HepG2 (cell line): ENCODE measurements at regions not wholly inside any gene's neighbourhood (a gene's known extent, or its start where the extent isn't known, plus 50 kb on each side); places are given as distances from the start of the nearest gene placed in this dataset.

Source experiments
- ATAC-seq: fragments of 200-7000 bp; cut with Tn5 transposase; 3 replicates; pipeline ENCODE4 v1.9.1; 2020; ENCODE audit warnings: mild to moderate bottlenecking, moderate library complexity
- BruUV-seq: library from RNA; stranded (reverse); fragments of 400-500 nt; replicated peaks from 2 replicates; lab custom pipeline; 2021; lab: Mats Ljungman, UMichigan
- CTCF ChIA-PET: fragments of 300-600 bp; formaldehyde crosslinking; extraction: SDS; loops from one replicate; lab custom pipeline; 2021; ENCODE audit warnings: low total read pairs, inconsistent platforms, low intra/inter-chr PET ratio; lab: Yijun Ruan, JAX
- POLR2A ChIA-PET: fragments of 350-600 bp; sonication (Branson Sonifier 250); formaldehyde crosslinking; loops from one replicate; lab custom pipeline; 2020; ENCODE audit warnings: antibody characterized with exemption, inconsistent platforms; lab: Yijun Ruan, JAX
- DNase-seq: peaks from one replicate; pipeline ENCODE4 v3.0.0-alpha.2; 2015; ENCODE audit warnings: low spot score
- FAIRE-seq: peaks from 3 replicates; lab custom pipeline; 2011; peaks lifted over from hg19 to GRCh38; lab: Jason Lieb, UNC
- H2AFZ ChIP-seq: one replicate; pipeline ENCODE4 v1.6.1; 2011; ENCODE audit warnings: low read length, inconsistent platforms
- H3K27ac ChIP-seq: fragments of 300-600 bp; 3 replicates; pipeline ENCODE4 v1.8.0; 2011; ENCODE audit warnings: mixed run types, mild to moderate bottlenecking, mixed read lengths, low read length, inconsistent platforms; ENCODE audit not compliant: insufficient read depth; ENCODE audit errors: extremely low read length
- H3K27me3 ChIP-seq, 2 experiments: fragments of 200-600 bp in 1 of 2; 2 replicates in 1 of 2; 3 replicates in 1 of 2; pipeline versions ENCODE4 v1.6.0 to v1.8.0; 2011; ENCODE audit warnings: low read length in 2 of 2, mild to moderate bottlenecking in 2 of 2, moderate library complexity in 2 of 2, inconsistent platforms in 1 of 2; ENCODE audit not compliant: insufficient read depth in 2 of 2, control insufficient read depth in 1 of 2
- H3K36me3 ChIP-seq, 2 experiments: fragments of 200-600 bp in 1 of 2; replicated peaks in 1 of 2; 2 replicates in 1 of 2; 3 replicates in 1 of 2; pipeline versions ENCODE4 v1.5.1 to v1.8.0; 2011; ENCODE audit warnings: low read length in 2 of 2, inconsistent platforms in 1 of 2; ENCODE audit not compliant: insufficient read depth in 2 of 2, control insufficient read depth in 1 of 2
- H3K4me1 ChIP-seq: 2 replicates; pipeline ENCODE4 v1.5.1; 2012; ENCODE audit warnings: low read length, inconsistent platforms; ENCODE audit not compliant: insufficient read depth
- H3K4me2 ChIP-seq: 2 replicates; pipeline ENCODE4 v1.6.0; 2011; ENCODE audit warnings: low read depth, low read length, inconsistent platforms
- H3K4me3 ChIP-seq, 3 experiments: fragments of 200-600 bp in 1 of 3; sonication (generic), shearing (Covaris generic) in 1 of 3; replicated peaks in 1 of 3; 2 replicates each; pipeline ENCODE4 v1.5.1; 2011 to 2016; ENCODE audit warnings: low read length in 3 of 3, inconsistent platforms in 2 of 3, low read depth in 2 of 3, mild to moderate bottlenecking in 2 of 3, control low read depth in 1 of 3, mixed read lengths in 1 of 3; ENCODE audit not compliant: insufficient read depth in 1 of 3
- H3K79me2 ChIP-seq: one replicate; pipeline ENCODE4 v1.6.1; 2011; ENCODE audit warnings: low read length, inconsistent platforms; ENCODE audit not compliant: insufficient read depth
- H3K9ac ChIP-seq: 2 replicates; pipeline ENCODE4 v1.6.0; 2011; ENCODE audit warnings: mild to moderate bottlenecking, low read depth, low read length, inconsistent platforms; ENCODE audit not compliant: insufficient read depth
- H3K9me3 ChIP-seq: 2 replicates; pipeline ENCODE4 v1.5.1; 2012; ENCODE audit warnings: mild to moderate bottlenecking, low read length
- H4K20me1 ChIP-seq: 2 replicates; pipeline ENCODE4 v1.6.0; 2011; ENCODE audit warnings: inconsistent platforms, mild to moderate bottlenecking, low read length, moderate library complexity; ENCODE audit not compliant: insufficient read depth
- IRX3 ChIP-seq: sonication (generic); formaldehyde crosslinking; IDR thresholded peaks from 2 replicates; pipeline ENCODE4 v1.8.1; 2023; ENCODE audit warnings: mild to moderate bottlenecking, low read depth, missing genetic modification reagents, borderline replicate concordance
- MXI1 ChIP-seq: IDR thresholded peaks from 3 replicates; pipeline ENCODE4 v1.6.1; 2012; ENCODE audit warnings: low read depth, low read length, inconsistent platforms, borderline replicate concordance
- NFKB2 ChIP-seq: sonication (generic); formaldehyde crosslinking; IDR thresholded peaks from 2 replicates; pipeline ENCODE4 v1.4.0; 2020; ENCODE audit warnings: missing genetic modification reagents, borderline replicate concordance
- NONO ChIP-seq, 2 experiments: fragments of 450-650 bp in 1 of 2; sonication (generic) in 1 of 2; formaldehyde crosslinking in 1 of 2; IDR thresholded peaks in 1 of 2; conservative IDR thresholded peaks in 1 of 2; 2 replicates each; pipeline versions ENCODE4 v1.6.1 to v1.8.0; 2017 to 2022; ENCODE audit warnings: mild to moderate bottlenecking in 1 of 2, missing genetic modification reagents in 1 of 2, moderate library complexity in 1 of 2
- RXRB ChIP-seq: IDR thresholded peaks from 2 replicates; pipeline ENCODE4 v1.6.1; 2016; ENCODE audit warnings: borderline replicate concordance, missing genetic modification reagents, missing compliant biosample characterization
- SOX6 ChIP-seq, 2 experiments: fragments of 450-650 bp in 1 of 2; sonication (generic) in 1 of 2; formaldehyde crosslinking in 1 of 2; IDR thresholded peaks; 2 replicates each; pipeline versions ENCODE4 v1.4.0 to v1.6.1; 2017 to 2020; ENCODE audit warnings: antibody characterized with exemption in 1 of 2, mild to moderate bottlenecking in 1 of 2, missing genetic modification reagents in 1 of 2
- SPEN ChIP-seq: sonication (generic); formaldehyde crosslinking; IDR thresholded peaks from 2 replicates; pipeline ENCODE4 v1.5.1; 2020; ENCODE audit warnings: low read depth, mild to moderate bottlenecking, missing genetic modification reagents
- ZNF124 ChIP-seq: sonication (generic); formaldehyde crosslinking; IDR thresholded peaks from 2 replicates; pipeline ENCODE4 v1.4.0; 2020; ENCODE audit warnings: missing genetic modification reagents
- ZNF850 ChIP-seq: sonication (generic); formaldehyde crosslinking; conservative IDR thresholded peaks from 2 replicates; pipeline ENCODE4 v1.9.0; 2021; ENCODE audit warnings: mild to moderate bottlenecking, missing genetic modification reagents
- WGBS: methylation state at CpG from one replicate; pipeline ENCODE4 v1.1.6; 2017; ENCODE audit warnings: low lambda C conversion rate; 5-methylcytosine and 5-hydroxymethylcytosine counted together
- in situ Hi-C: cut with HindIII; loops from 2 replicates; pipeline ENCODE4 v1.10.0; 2017; ENCODE audit warnings: low pct_unique_long_range_greater_than_20kb; ENCODE audit not compliant: extremely low pct_ligation_motif_present
- intact Hi-C: fragments of 100-400 bp; cut with micrococcal nuclease; formaldehyde crosslinking; loops from one replicate; pipeline ENCODE4 v1.10.0; 2022; ENCODE audit not compliant: unreplicated experiment
- TF ChIP-seq, protein P1 (sequence below): sonication (generic); formaldehyde crosslinking; IDR thresholded peaks from 2 replicates; pipeline ENCODE4 v1.8.0; 2022; ENCODE audit warnings: mild to moderate bottlenecking, missing genetic modification reagents, moderate library complexity
- TF ChIP-seq, protein P2 (sequence below): IDR thresholded peaks from 2 replicates; pipeline ENCODE4 v1.6.1; 2016; ENCODE audit warnings: missing compliant biosample characterization, missing genetic modification reagents, borderline replicate concordance
- TF ChIP-seq, protein P3 (sequence below): IDR thresholded peaks from 2 replicates; pipeline ENCODE4 v1.6.1; 2016; ENCODE audit warnings: mild to moderate bottlenecking

DNA sequence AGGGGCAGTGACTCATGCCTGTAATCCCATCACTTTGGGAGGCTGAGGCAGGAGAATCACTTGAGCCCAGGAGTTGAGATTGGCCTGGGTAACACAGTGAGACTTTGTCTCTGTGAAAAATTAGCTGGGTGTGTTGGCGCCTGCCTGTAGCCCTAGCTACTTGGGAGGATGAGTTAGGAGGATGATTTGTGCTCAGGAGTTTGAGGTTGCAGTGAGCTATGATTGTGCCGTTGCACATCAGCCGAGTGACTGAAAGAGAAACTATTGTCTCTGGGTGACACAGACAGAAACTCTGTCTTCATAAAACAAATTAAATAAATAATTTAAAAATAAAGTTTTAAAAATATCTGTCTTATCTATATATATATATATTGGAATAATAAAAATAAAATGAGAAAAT is 1844.6 kb upstream of the PIK3C3 start (continued):
- TF ChIP-seq, protein P1, sequence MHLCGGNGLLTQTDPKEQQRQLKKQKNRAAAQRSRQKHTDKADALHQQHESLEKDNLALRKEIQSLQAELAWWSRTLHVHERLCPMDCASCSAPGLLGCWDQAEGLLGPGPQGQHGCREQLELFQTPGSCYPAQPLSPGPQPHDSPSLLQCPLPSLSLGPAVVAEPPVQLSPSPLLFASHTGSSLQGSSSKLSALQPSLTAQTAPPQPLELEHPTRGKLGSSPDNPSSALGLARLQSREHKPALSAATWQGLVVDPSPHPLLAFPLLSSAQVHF (CRISPR knock-in tag) = no peak
- TF ChIP-seq ZNF850 = no peak

DNA sequence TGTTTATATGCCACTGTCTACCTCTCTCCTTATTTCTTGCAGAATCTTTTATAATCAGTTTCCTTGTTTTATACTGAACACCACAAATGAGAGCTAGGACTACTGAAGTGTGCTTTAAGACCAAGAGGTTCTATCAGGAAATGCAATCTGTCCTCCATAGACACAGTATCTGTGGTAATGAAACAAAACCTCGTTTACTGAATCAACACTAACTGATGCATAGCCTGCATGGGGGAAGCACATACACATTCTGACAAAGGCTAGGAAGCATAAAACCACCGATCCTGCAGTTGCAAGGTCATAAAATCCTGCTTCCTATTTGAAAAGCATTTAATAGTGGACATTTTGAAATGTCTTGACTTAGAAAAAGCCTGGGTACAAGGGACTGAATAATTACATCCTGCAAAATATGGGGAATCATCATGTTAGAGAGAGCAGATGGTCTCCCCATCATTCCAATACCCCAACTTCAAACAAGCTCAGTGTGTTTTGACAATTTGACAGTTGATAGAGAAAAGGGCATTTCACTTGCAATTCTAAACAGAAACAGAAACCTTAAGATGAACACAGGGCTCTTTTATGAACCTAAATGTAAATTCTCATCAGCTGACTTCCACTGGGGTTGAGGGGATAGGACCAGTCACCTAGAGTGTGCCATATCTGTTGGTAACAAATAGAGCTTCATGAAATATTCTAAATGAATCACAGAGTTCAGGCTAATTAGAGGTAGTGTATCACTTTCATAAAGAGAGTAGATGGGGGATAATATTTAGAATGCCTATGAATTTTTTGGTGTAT is 1845.6 kb upstream of the PIK3C3 start:
- Histone ChIP-seq H3K27ac (no peak overlapping the region), H3K4me1 (no peaks in the 10 kb centered on the region), H3K4me3 (no peak overlapping the region), H3K4me2 (no peak overlapping the region), H4K20me1 (no peaks in the 10 kb centered on the region), H3K27me3 (no peaks in the 10 kb centered on the region), H3K79me2 (no peaks in the 10 kb centered on the region), H3K36me3 (no peaks in the 10 kb centered on the region), H2AFZ (no peak overlapping the region), H3K9me3 (no peaks in the 10 kb centered on the region), H3K9ac (no peak overlapping the region)
- POLR2A ChIA-PET = no interaction called here
- intact Hi-C loops = no loop called here
- CTCF ChIA-PET = no interaction called here
- DNase-seq = no peak
- no peak for ATAC-seq
- BruUV-seq = no TSS peak
- in situ Hi-C loops = no loop called here
- no peak for FAIRE-seq
- no peak for TF ChIP-seq MXI1
- no peak for TF ChIP-seq IRX3
- TF ChIP-seq NONO (IDR thresholded peaks at IDR 0.05) = no peak
- no peak for TF ChIP-seq NONO (CRISPR knock-in tag; conservative IDR thresholded peaks at IDR 0.05)
- TF ChIP-seq, protein P2, sequence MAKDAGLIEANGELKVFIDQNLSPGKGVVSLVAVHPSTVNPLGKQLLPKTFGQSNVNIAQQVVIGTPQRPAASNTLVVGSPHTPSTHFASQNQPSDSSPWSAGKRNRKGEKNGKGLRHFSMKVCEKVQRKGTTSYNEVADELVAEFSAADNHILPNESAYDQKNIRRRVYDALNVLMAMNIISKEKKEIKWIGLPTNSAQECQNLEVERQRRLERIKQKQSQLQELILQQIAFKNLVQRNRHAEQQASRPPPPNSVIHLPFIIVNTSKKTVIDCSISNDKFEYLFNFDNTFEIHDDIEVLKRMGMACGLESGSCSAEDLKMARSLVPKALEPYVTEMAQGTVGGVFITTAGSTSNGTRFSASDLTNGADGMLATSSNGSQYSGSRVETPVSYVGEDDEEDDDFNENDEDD = no peak
- TF ChIP-seq RXRB (CRISPR knock-in tag) = no peak
- no peak for TF ChIP-seq SOX6 (IDR thresholded peaks at IDR 0.05)
- no peak for TF ChIP-seq SOX6 (CRISPR knock-in tag; IDR thresholded peaks at IDR 0.05)
- no peak for TF ChIP-seq NFKB2 (CRISPR knock-in tag)
- TF ChIP-seq, protein P3, sequence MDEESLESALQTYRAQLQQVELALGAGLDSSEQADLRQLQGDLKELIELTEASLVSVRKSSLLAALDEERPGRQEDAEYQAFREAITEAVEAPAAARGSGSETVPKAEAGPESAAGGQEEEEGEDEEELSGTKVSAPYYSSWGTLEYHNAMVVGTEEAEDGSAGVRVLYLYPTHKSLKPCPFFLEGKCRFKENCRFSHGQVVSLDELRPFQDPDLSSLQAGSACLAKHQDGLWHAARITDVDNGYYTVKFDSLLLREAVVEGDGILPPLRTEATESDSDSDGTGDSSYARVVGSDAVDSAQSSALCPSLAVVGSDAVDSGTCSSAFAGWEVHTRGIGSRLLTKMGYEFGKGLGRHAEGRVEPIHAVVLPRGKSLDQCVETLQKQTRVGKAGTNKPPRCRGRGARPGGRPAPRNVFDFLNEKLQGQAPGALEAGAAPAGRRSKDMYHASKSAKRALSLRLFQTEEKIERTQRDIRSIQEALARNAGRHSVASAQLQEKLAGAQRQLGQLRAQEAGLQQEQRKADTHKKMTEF (CRISPR knock-in tag) = no peak
- TF ChIP-seq ZNF124 (CRISPR knock-in tag) = no peak
- no peak for TF ChIP-seq SPEN
- TF ChIP-seq, all 625 proteins: peak for 0
- WGBS = 0% methylated on average over 2 of the region's 2 CpGs
